ENCODE measurements at regions not wholly inside any gene's neighbourhood (a gene's known extent, or its start where the extent isn't known, plus 50 kb on each side); places are given as distances from the start of the nearest gene placed in this dataset.

GRCh38 chr1:38120552-38121230, 74.1 kb upstream of the POU3F1 start:
- Mint-ChIP-seq H3K27ac (ENCODE audit: low read depth, unreplicated experiment) (peak overlapping the region; percentile 1), H3K4me1 (ENCODE audit: insufficient read depth, unreplicated experiment) (peaks cover 55% of the 10 kb centered on the region), H3K27me3 (ENCODE audit: insufficient read depth, unreplicated experiment) (no peaks in the 10 kb centered on the region), H3K9me3 (ENCODE audit: unreplicated experiment) (no peaks in the 10 kb centered on the region), H3K4me3 (ENCODE audit: unreplicated experiment) (no peak overlapping the region), H3K36me3 (ENCODE audit: insufficient read depth, unreplicated experiment) (no peaks in the 10 kb centered on the region)
- intact Hi-C loops (cut with micrococcal nuclease) = no loop called here
- BruUV-seq (replicated peaks) = no TSS peak
- peak; percentile 64 for DNase-seq (ENCODE audit: unreplicated experiment)
- POLR2A ChIA-PET = interaction anchor here (0.6 to 3.2 kb wide), 3 partner anchors 17 to 752 kb away, joined by 3 to 10 read pairs (median 4); partner anchors contain the start of gene MYCBP
- CTCF ChIA-PET = interaction anchor here (0.6 to 1.0 kb wide), 5 partner anchors 40 to 719 kb away, joined by 3 read pairs; no protein-coding TSS in a partner anchor
- TF ChIP-seq CTCF (IDR thresholded peaks at IDR 0.05; ENCODE audit: unreplicated experiment) = no peak

GRCh38 chr1:38118976-38119375, 72.4 kb upstream of the POU3F1 start:
- no peak overlapping the region for H3K27ac Mint-ChIP-seq (ENCODE audit: low read depth, unreplicated experiment)
- H3K9me3 Mint-ChIP-seq (ENCODE audit: unreplicated experiment) = no peaks in the 10 kb centered on the region

GRCh38 chr1:38117444-38117887, 70.9 kb upstream of the POU3F1 start:
- H3K4me3 Mint-ChIP-seq (ENCODE audit: unreplicated experiment) = no peak overlapping the region
- no peak for TF ChIP-seq CTCF (IDR thresholded peaks at IDR 0.05; ENCODE audit: unreplicated experiment)
- BruUV-seq (replicated peaks) = no TSS peak
- H3K27ac Mint-ChIP-seq (ENCODE audit: low read depth, unreplicated experiment) = peak overlapping the region; percentile 27
- intact Hi-C loops (cut with micrococcal nuclease) = no loop called here
- H3K9me3 Mint-ChIP-seq (ENCODE audit: unreplicated experiment) = no peaks in the 10 kb centered on the region
- peaks cover 44% of the 10 kb centered on the region for H3K4me1 Mint-ChIP-seq (ENCODE audit: insufficient read depth, unreplicated experiment)
- no peaks in the 10 kb centered on the region for H3K36me3 Mint-ChIP-seq (ENCODE audit: insufficient read depth, unreplicated experiment)
- no peaks in the 10 kb centered on the region for H3K27me3 Mint-ChIP-seq (ENCODE audit: insufficient read depth, unreplicated experiment)
- POLR2A ChIA-PET = interaction anchor here (0.7 to 3.8 kb wide), 15 partner anchors 9 to 888 kb away, joined by 3 to 21 read pairs (median 3); partner anchors contain the start of gene POU3F1
- CTCF ChIA-PET = interaction anchor here (0.9 to 2.3 kb wide), 3 partner anchors 35 to 77 kb away, joined by 3 to 6 read pairs (median 3); no protein-coding TSS in a partner anchor
- DNase-seq (ENCODE audit: unreplicated experiment) = peak; percentile 94

More at GRCh38 chr1:38118976-38119375, 72.4 kb upstream of the POU3F1 start:
- no peak overlapping the region for H3K4me3 Mint-ChIP-seq (ENCODE audit: unreplicated experiment)
- BruUV-seq (replicated peaks) = no TSS peak
- H3K4me1 Mint-ChIP-seq (ENCODE audit: insufficient read depth, unreplicated experiment) = peaks cover 49% of the 10 kb centered on the region
- no peaks in the 10 kb centered on the region for H3K27me3 Mint-ChIP-seq (ENCODE audit: insufficient read depth, unreplicated experiment)
- TF ChIP-seq CTCF (IDR thresholded peaks at IDR 0.05; ENCODE audit: unreplicated experiment) = no peak
- ChIA-PET POLR2A (interaction anchor here (0.6 to 3.8 kb wide), 5 partner anchors 8 to 740 kb away, joined by 3 to 21 read pairs (median 3); partner anchors contain the start of gene POU3F1), CTCF (interaction anchor here (0.6 to 1.0 kb wide), 4 partner anchors 19 to 709 kb away, joined by 3 to 4 read pairs (median 3); no protein-coding TSS in a partner anchor)
- no peaks in the 10 kb centered on the region for H3K36me3 Mint-ChIP-seq (ENCODE audit: insufficient read depth, unreplicated experiment)
- intact Hi-C loops (cut with micrococcal nuclease) = no loop called here
- DNase-seq (ENCODE audit: unreplicated experiment) = no peak

- CTCF ChIA-PET = interaction anchor here (0.6 to 2.3 kb wide), 4 partner anchors 13 to 328 kb away, joined by 3 to 6 read pairs (median 4); no protein-coding TSS in a partner anchor
- POLR2A ChIA-PET = interaction anchor here (2.5 kb wide), 1 partner anchor 23 kb away, joined by 18 read pairs; no protein-coding TSS in a partner anchor
- Mint-ChIP-seq H3K4me3 (ENCODE audit: unreplicated experiment) (no peak overlapping the region), H3K4me1 (ENCODE audit: insufficient read depth, unreplicated experiment) (peaks cover 37% of the 10 kb centered on the region), H3K9me3 (ENCODE audit: unreplicated experiment) (no peaks in the 10 kb centered on the region), H3K27me3 (ENCODE audit: insufficient read depth, unreplicated experiment) (no peaks in the 10 kb centered on the region), H3K36me3 (ENCODE audit: insufficient read depth, unreplicated experiment) (no peaks in the 10 kb centered on the region), H3K27ac (ENCODE audit: low read depth, unreplicated experiment) (no peak overlapping the region)
- TF ChIP-seq CTCF (IDR thresholded peaks at IDR 0.05; ENCODE audit: unreplicated experiment) = no peak
- no TSS peak for BruUV-seq (replicated peaks)
- DNase-seq (ENCODE audit: unreplicated experiment) = no peak
- intact Hi-C loops (cut with micrococcal nuclease) = no loop called here
These were observed 69.1 kb upstream of the POU3F1 start for GRCh38 chr1:38115682-38116202.
